ENCODE measurements at regions not wholly inside any gene's neighbourhood (a gene's known extent, or its start where the extent isn't known, plus 50 kb on each side); places are given as distances from the start of the nearest gene placed in this dataset.
"Not testable (repeated sequence)": the region's sequence is repeated elsewhere in the genome, so short reads cannot be mapped to it uniquely, and the experiment has no call there.

GRCh38 chr13:62168891-62169290, 753.2 kb upstream of the PCDH20 start:
- TF ChIP-seq CTCF (IDR thresholded peaks at IDR 0.05; ENCODE audit: control extremely low read depth, extremely low read depth, low read depth, missing control alignments), result no peak
- CTCF ChIA-PET, result interaction anchor here (1.0 to 1.3 kb wide), 2 partner anchors 10 to 11 kb away, joined by 3 to 5 read pairs; no protein-coding TSS in a partner anchor
- no peak for DNase-seq (ENCODE audit: extremely low spot score)
- POLR2A ChIA-PET, result no interaction called here

GRCh38 chr13:62167650-62168172, 752.1 kb upstream of the PCDH20 start:
- DNase-seq (ENCODE audit: extremely low spot score), result no peak
- TF ChIP-seq CTCF (IDR thresholded peaks at IDR 0.05; ENCODE audit: control extremely low read depth, extremely low read depth, low read depth, missing control alignments), result no peak
- POLR2A ChIA-PET, result no interaction called here
- CTCF ChIA-PET, result interaction anchor here (1.3 kb wide), 1 partner anchor 9 kb away, joined by 3 read pairs; no protein-coding TSS in a partner anchor

- no peak for DNase-seq (ENCODE audit: extremely low spot score)
- CTCF ChIA-PET, result no interaction called here
- no peak for TF ChIP-seq CTCF (IDR thresholded peaks at IDR 0.05; ENCODE audit: control extremely low read depth, extremely low read depth, low read depth, missing control alignments)
- POLR2A ChIA-PET, result no interaction called here
Observed at GRCh38 chr13:62162860-62163259, 747.2 kb upstream of the PCDH20 start.

- TF ChIP-seq CTCF (IDR thresholded peaks at IDR 0.05; ENCODE audit: control extremely low read depth, extremely low read depth, low read depth, missing control alignments), result no peak
- no peak for DNase-seq (ENCODE audit: extremely low spot score)
- CTCF ChIA-PET, result interaction anchor here (0.7 to 1.6 kb wide), 3 partner anchors 10 to 200 kb away, joined by 3 to 4 read pairs (median 3); no protein-coding TSS in a partner anchor
- POLR2A ChIA-PET, result no interaction called here
Observed at GRCh38 chr13:62158520-62158919, 742.9 kb upstream of the PCDH20 start.

- DNase-seq (ENCODE audit: extremely low spot score); CTCF ChIA-PET; POLR2A ChIA-PET: not testable (repeated sequence)
Observed at GRCh38 chr13:62151724-62152123, 736.1 kb upstream of the PCDH20 start.

GRCh38 chr13:62142048-62142447, 726.4 kb upstream of the PCDH20 start:
- POLR2A ChIA-PET, result no interaction called here
- CTCF ChIA-PET, result interaction anchor here (1.1 kb wide), 1 partner anchor 22 kb away, joined by 3 read pairs; no protein-coding TSS in a partner anchor
- no peak for DNase-seq (ENCODE audit: extremely low spot score)
- no peak for TF ChIP-seq CTCF (IDR thresholded peaks at IDR 0.05; ENCODE audit: control extremely low read depth, extremely low read depth, low read depth, missing control alignments)

GRCh38 chr13:62139597-62139996, 723.9 kb upstream of the PCDH20 start:
- no peak for TF ChIP-seq CTCF (IDR thresholded peaks at IDR 0.05; ENCODE audit: control extremely low read depth, extremely low read depth, low read depth, missing control alignments)
- no peak for DNase-seq (ENCODE audit: extremely low spot score)
- ChIA-PET CTCF (interaction anchor here (1.4 kb wide), 1 partner anchor 181 kb away, joined by 3 read pairs; no protein-coding TSS in a partner anchor), POLR2A (no interaction called here)
